ENCODE measurements at regions not wholly inside any gene's neighbourhood (a gene's known extent, or its start where the extent isn't known, plus 50 kb on each side); places are given as distances from the start of the nearest gene placed in this dataset.

- Histone ChIP-seq H2AFZ (no peak overlapping the region), H3F3A (replicated peaks; ENCODE audit: low read depth) (no peaks in the 10 kb centered on the region), H3K4me3 (no peak overlapping the region), H4K20me1 (replicated peaks; ENCODE audit: insufficient read depth) (no peaks in the 10 kb centered on the region), H3K4me2 (no peak overlapping the region), H3K27ac (ENCODE audit: low read depth) (no peak overlapping the region), H3K4me1 (ENCODE audit: insufficient read depth) (no peaks in the 10 kb centered on the region), H3K9me2 (ENCODE audit: insufficient read depth) (no peaks in the 10 kb centered on the region), H3K36me3 (ENCODE audit: insufficient read depth) (no peaks in the 10 kb centered on the region), H3K79me2 (replicated peaks; ENCODE audit: insufficient read depth) (no peaks in the 10 kb centered on the region), H3K27me3 (ENCODE audit: insufficient read depth) (no peaks in the 10 kb centered on the region)
- no peak overlapping the region for H3K4me3 Mint-ChIP-seq
- no peak overlapping the region for H3K27ac Mint-ChIP-seq
- H3K9me3 Mint-ChIP-seq: no peaks in the 10 kb centered on the region; the same call in 1 of the 3 replicates
- H3K4me1 Mint-ChIP-seq: peaks cover 19% of the 10 kb centered on the region
- ATAC-seq (no peak), DNase-seq (ENCODE audit: low spot score) (no peak)
- H3K27me3 Mint-ChIP-seq (ENCODE audit: insufficient read depth, low read depth, poor library complexity): peaks cover 15% of the 10 kb centered on the region
- no peaks in the 10 kb centered on the region for H3K36me3 Mint-ChIP-seq (ENCODE audit: low read depth)
- TF ChIP-seq EZH2phosphoT487 (IDR thresholded peaks at IDR 0.05; ENCODE audit: unreplicated experiment) (no peak), STAT1 (IDR thresholded peaks at IDR 0.05; ENCODE audit: unreplicated experiment) (no peak), ETS1 (IDR thresholded peaks at IDR 0.05) (no peak), NANOG (IDR thresholded peaks at IDR 0.05; ENCODE audit: borderline replicate concordance) (no peak), ZNF331 (CRISPR knock-in tag; IDR thresholded peaks at IDR 0.05; ENCODE audit: low read depth) (no peak), EZH2 (IDR thresholded peaks at IDR 0.05; ENCODE audit: low read depth, unreplicated experiment) (no peak), JUNB (IDR thresholded peaks at IDR 0.05; ENCODE audit: unreplicated experiment) (no peak), CTCF (conservative IDR thresholded peaks at IDR 0.05; ENCODE audit: low read depth in 2 of 2) (no peak), ZNF462 (CRISPR knock-in tag; IDR thresholded peaks at IDR 0.05) (no peak), POLR2AphosphoS5 (IDR thresholded peaks at IDR 0.05; ENCODE audit: low read depth) (no peak), CREB1 (CRISPR knock-in tag; IDR thresholded peaks at IDR 0.05; ENCODE audit: low read depth) (no peak), ZNF114 (CRISPR knock-in tag; IDR thresholded peaks at IDR 0.05) (no peak)
Measured at GRCh38 chr10:124236816-124237215, 143.4 kb upstream of the CHST15 start.
